Thyroid gland (tissue), 4 donors: ENCODE measurements at regions not wholly inside any gene's neighbourhood (a gene's known extent, or its start where the extent isn't known, plus 50 kb on each side); places are given as distances from the start of the nearest gene placed in this dataset.

Experiments
- POLR2A ChIP-seq, 2 donors: fragments of 450-650 bp; IDR thresholded peaks; one replicate each; pipeline ENCODE4 v1.6.1; 2017; ENCODE audit warnings: antibody characterized with exemption in 2 of 2, mild to moderate bottlenecking in 2 of 2, moderate library complexity in 1 of 2
- TF ChIP-seq, protein P1 (sequence below), 6 experiments: fragments of 200-600 bp in 3 of 6; fragments of 450-650 bp in 3 of 6; sonication (generic) in 3 of 6; IDR thresholded peaks; one replicate each; pipeline ENCODE4 v1.5.1; 2016 to 2019; ENCODE audit warnings: antibody characterized with exemption in 6 of 6, mild to moderate bottlenecking in 2 of 6, inconsistent platforms in 1 of 6, moderate library complexity in 1 of 6

- TF ChIP-seq, protein P1, sequence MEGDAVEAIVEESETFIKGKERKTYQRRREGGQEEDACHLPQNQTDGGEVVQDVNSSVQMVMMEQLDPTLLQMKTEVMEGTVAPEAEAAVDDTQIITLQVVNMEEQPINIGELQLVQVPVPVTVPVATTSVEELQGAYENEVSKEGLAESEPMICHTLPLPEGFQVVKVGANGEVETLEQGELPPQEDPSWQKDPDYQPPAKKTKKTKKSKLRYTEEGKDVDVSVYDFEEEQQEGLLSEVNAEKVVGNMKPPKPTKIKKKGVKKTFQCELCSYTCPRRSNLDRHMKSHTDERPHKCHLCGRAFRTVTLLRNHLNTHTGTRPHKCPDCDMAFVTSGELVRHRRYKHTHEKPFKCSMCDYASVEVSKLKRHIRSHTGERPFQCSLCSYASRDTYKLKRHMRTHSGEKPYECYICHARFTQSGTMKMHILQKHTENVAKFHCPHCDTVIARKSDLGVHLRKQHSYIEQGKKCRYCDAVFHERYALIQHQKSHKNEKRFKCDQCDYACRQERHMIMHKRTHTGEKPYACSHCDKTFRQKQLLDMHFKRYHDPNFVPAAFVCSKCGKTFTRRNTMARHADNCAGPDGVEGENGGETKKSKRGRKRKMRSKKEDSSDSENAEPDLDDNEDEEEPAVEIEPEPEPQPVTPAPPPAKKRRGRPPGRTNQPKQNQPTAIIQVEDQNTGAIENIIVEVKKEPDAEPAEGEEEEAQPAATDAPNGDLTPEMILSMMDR (IDR thresholded peaks at IDR 0.05) = no peak
- TF ChIP-seq POLR2A (IDR thresholded peaks at IDR 0.05) = no peak
These were observed 222.9 kb upstream of the MEF2C start for GRCh38 chr5:89105836-89106235.
